ENCODE measurements at regions not wholly inside any gene's neighbourhood (a gene's known extent, or its start where the extent isn't known, plus 50 kb on each side); places are given as distances from the start of the nearest gene placed in this dataset.
A peak's percentile ranks its signal among the peaks of the same experiment; 100 is the strongest.

DNA sequence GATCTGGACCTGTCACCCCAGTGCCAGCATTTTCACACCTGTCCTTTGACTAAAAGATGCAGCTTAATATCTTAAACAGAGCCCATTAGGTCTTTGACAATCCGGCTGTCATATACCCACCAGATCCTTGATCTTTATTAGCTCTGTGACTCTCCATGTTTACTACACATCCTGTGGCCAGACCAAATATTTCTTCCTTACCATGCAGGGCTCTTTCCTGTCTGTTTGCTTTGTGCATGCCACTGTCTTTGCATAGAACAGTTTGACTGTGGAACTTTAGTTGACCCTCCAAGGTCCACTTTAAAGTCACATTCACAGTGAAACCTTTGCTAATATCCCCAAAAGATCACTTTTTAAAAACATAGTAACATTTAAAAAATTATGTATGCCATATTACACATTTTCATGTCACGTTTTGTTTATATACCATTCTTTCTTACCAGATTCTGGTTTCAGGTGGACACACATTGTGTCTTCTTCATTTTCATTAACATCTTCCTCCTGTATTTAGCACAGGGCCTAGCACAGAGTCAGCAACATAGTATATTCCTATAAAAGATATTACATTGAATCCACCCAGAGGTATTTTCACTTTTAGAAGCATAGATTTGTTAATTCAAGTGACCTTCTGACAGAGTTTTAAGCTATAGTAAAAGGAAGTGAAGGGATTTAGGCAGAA, 95.8 kb downstream of the RAP2B start:
- DNase-seq (no peak), ATAC-seq (replicated peaks in 1 of 4) (no peak)
- no peak overlapping the region for H3K4me3 Mint-ChIP-seq
- no peaks in the 10 kb centered on the region for H3K27me3 Mint-ChIP-seq
- no peaks in the 10 kb centered on the region for H3K9me3 Mint-ChIP-seq
- POLR2A ChIA-PET, result interaction anchor here in 1 of 2 donors (0.6 kb wide), 1 partner anchor 188 kb away, joined by 4 read pairs; no protein-coding TSS in a partner anchor
- WGBS (ENCODE audit: insufficient coverage), result 100% methylated on average over 2 of the region's 2 CpGs
- Histone ChIP-seq H3K4me1 (ENCODE audit: control insufficient read depth in 1 of 2, extremely low read depth in 1 of 2, insufficient read depth in 2 of 2, low read length in 2 of 2) (no peaks in the 10 kb centered on the region), H3K27me3 (replicated peaks in 1 of 2; ENCODE audit: control insufficient read depth in 2 of 2, extremely low read depth in 1 of 2, insufficient read depth in 2 of 2, low read length in 1 of 2) (no peaks in the 10 kb centered on the region), H3K9me3 (no peaks in the 10 kb centered on the region), H3K36me3 (ENCODE audit: control insufficient read depth in 2 of 2, extremely low read depth in 1 of 2, insufficient read depth in 1 of 2, low read length in 1 of 2) (no peaks in the 10 kb centered on the region), H3K27ac (ENCODE audit: low read length) (no peak overlapping the region), H3K4me3 (ENCODE audit: control insufficient read depth in 1 of 2, extremely low read depth in 1 of 2, low read length in 1 of 2) (no peak overlapping the region)
- H3K4me1 Mint-ChIP-seq, result peaks cover 24 to 29% (median 29%) of the 10 kb centered on the region in 3 donors
- CTCF ChIA-PET, result interaction anchor here in 1 of 2 donors (0.6 kb wide), 2 partner anchors 16 to 48 kb away, joined by 4 to 8 read pairs; no protein-coding TSS in a partner anchor
- H3K36me3 Mint-ChIP-seq, result no peaks in the 10 kb centered on the region
- H3K27ac Mint-ChIP-seq, result peak overlapping the region in 1 of 2 donors; percentile 19

DNA sequence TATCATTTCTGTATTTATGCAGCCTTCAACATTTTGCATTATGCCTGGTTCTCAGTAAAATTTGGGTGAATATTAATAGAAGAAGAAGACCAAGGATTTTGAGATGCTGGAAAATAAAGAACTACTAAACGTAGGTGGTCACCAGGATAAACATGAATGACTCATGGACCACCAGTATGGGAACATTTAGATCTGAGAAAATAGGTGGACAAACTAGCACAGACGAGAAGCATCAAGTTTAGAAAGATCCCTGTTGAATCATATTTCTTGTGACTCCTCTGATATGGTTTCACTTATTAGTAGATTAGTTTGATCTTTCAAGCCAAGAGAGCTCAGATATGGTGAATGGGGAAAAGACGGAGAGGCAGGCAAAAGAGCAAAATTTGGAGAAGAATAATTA, 97.9 kb downstream of the RAP2B start:
- H3K27ac ChIP-seq (ENCODE audit: low read length), result no peak overlapping the region
- DNase-seq, result no peak
- no peak overlapping the region for H3K4me3 ChIP-seq (ENCODE audit: control insufficient read depth in 1 of 2, extremely low read depth in 1 of 2, low read length in 1 of 2)
- 83% methylated on average over 2 of the region's 3 CpGs for WGBS (ENCODE audit: insufficient coverage)
- POLR2A ChIA-PET, result no interaction called here
- no peak for ATAC-seq (replicated peaks in 1 of 4)
- Mint-ChIP-seq H3K4me1 (peaks cover 24 to 29% (median 28%) of the 10 kb centered on the region in 3 donors), H3K4me3 (no peak overlapping the region), H3K27me3 (no peaks in the 10 kb centered on the region), H3K36me3 (no peaks in the 10 kb centered on the region), H3K27ac (no peak overlapping the region), H3K9me3 (peaks cover 0 to 2% (median 0%) of the 10 kb centered on the region in 3 donors)
- no peaks in the 10 kb centered on the region for H3K36me3 ChIP-seq (ENCODE audit: control insufficient read depth in 2 of 2, extremely low read depth in 1 of 2, insufficient read depth in 1 of 2, low read length in 1 of 2)
- CTCF ChIA-PET, result interaction anchor here in 1 of 2 donors (0.6 kb wide), 1 partner anchor 141 kb away, joined by 4 read pairs; no protein-coding TSS in a partner anchor
- no peaks in the 10 kb centered on the region for H3K9me3 ChIP-seq
- no peaks in the 10 kb centered on the region for H3K4me1 ChIP-seq (ENCODE audit: control insufficient read depth in 1 of 2, extremely low read depth in 1 of 2, insufficient read depth in 2 of 2, low read length in 2 of 2)
- no peaks in the 10 kb centered on the region for H3K27me3 ChIP-seq (replicated peaks in 1 of 2; ENCODE audit: control insufficient read depth in 2 of 2, extremely low read depth in 1 of 2, insufficient read depth in 2 of 2, low read length in 1 of 2)

DNA sequence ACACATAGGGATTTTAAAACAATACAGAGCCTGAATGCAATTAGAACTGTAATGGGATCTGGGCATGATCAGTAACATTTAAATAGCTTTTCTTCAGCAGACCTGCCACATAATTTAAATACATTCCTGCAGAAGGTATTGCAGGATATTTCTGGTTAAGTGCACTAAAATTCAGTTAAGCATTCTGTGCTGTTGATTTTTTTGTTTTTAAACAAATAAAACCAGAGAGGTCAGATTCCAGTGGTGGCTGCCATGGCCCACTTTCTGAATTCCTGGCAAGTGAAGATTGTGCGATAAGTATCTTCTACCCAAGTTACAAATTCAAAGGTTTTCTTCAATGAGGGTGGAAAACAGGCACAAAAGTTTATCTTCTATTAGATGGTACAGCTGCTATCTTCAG, 98.7 kb downstream of the RAP2B start:
- Histone ChIP-seq H3K4me1 (ENCODE audit: control insufficient read depth in 1 of 2, extremely low read depth in 1 of 2, insufficient read depth in 2 of 2, low read length in 2 of 2) (no peaks in the 10 kb centered on the region), H3K9me3 (no peaks in the 10 kb centered on the region), H3K4me3 (ENCODE audit: control insufficient read depth in 1 of 2, extremely low read depth in 1 of 2, low read length in 1 of 2) (no peak overlapping the region), H3K36me3 (ENCODE audit: control insufficient read depth in 2 of 2, extremely low read depth in 1 of 2, insufficient read depth in 1 of 2, low read length in 1 of 2) (no peaks in the 10 kb centered on the region), H3K27ac (ENCODE audit: low read length) (no peak overlapping the region), H3K27me3 (replicated peaks in 1 of 2; ENCODE audit: control insufficient read depth in 2 of 2, extremely low read depth in 1 of 2, insufficient read depth in 2 of 2, low read length in 1 of 2) (no peaks in the 10 kb centered on the region)
- no CpG with 5 or more reads among the region's 1 CpG for WGBS (ENCODE audit: insufficient coverage)
- no peaks in the 10 kb centered on the region for H3K36me3 Mint-ChIP-seq
- POLR2A ChIA-PET, result no interaction called here
- H3K27me3 Mint-ChIP-seq, result no peaks in the 10 kb centered on the region
- no peak overlapping the region for H3K27ac Mint-ChIP-seq
- H3K4me1 Mint-ChIP-seq, result peaks cover 24 to 29% (median 28%) of the 10 kb centered on the region in 3 donors
- H3K9me3 Mint-ChIP-seq, result peaks cover 0 to 2% (median 0%) of the 10 kb centered on the region in 3 donors
- DNase-seq (no peak), ATAC-seq (replicated peaks in 1 of 4) (no peak)
- H3K4me3 Mint-ChIP-seq, result no peak overlapping the region
- CTCF ChIA-PET, result interaction anchor here in 1 of 2 donors (0.6 kb wide), 1 partner anchor 140 kb away, joined by 4 read pairs; no protein-coding TSS in a partner anchor

DNA sequence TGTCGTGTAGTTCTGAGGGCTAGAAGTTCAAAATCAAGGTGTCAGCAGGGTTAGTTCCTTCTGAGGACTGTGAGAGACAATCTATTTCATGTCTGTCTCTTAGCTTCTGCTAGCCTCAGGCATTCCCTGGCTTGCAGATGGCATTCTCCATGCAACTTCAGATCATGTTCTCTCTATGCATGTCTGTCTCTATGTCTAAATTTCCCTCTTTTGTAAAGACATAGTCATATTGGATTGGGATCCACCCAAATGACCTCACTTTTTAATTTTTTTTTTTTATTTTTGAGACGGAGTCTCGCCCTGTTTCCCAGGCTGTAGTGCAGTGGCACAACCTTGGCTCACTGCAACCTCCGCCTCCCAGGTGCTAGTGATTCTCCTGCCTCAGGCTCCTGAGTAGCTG, 104.6 kb downstream of the RAP2B start:
- H3K27ac ChIP-seq (ENCODE audit: low read length), result no peak overlapping the region
- WGBS (ENCODE audit: insufficient coverage), result 87% methylated on average over 3 of the region's 4 CpGs
- no peak for ATAC-seq (replicated peaks in 1 of 4)
- CTCF ChIA-PET, result no interaction called here
- no peaks in the 10 kb centered on the region for H3K9me3 ChIP-seq
- H3K27me3 Mint-ChIP-seq, result no peaks in the 10 kb centered on the region
- no peak overlapping the region for H3K27ac Mint-ChIP-seq
- no peaks in the 10 kb centered on the region for H3K36me3 ChIP-seq (ENCODE audit: control insufficient read depth in 2 of 2, extremely low read depth in 1 of 2, insufficient read depth in 1 of 2, low read length in 1 of 2)
- H3K4me1 ChIP-seq (ENCODE audit: control insufficient read depth in 1 of 2, extremely low read depth in 1 of 2, insufficient read depth in 2 of 2, low read length in 2 of 2), result no peaks in the 10 kb centered on the region
- H3K4me1 Mint-ChIP-seq, result peaks cover 6 to 14% (median 12%) of the 10 kb centered on the region in 3 donors
- no peaks in the 10 kb centered on the region for H3K27me3 ChIP-seq (replicated peaks in 1 of 2; ENCODE audit: control insufficient read depth in 2 of 2, extremely low read depth in 1 of 2, insufficient read depth in 2 of 2, low read length in 1 of 2)
- no peak for DNase-seq
- POLR2A ChIA-PET, result no interaction called here
- H3K36me3 Mint-ChIP-seq, result no peaks in the 10 kb centered on the region
- H3K4me3 Mint-ChIP-seq, result no peak overlapping the region
- H3K4me3 ChIP-seq (ENCODE audit: control insufficient read depth in 1 of 2, extremely low read depth in 1 of 2, low read length in 1 of 2), result no peak overlapping the region
- H3K9me3 Mint-ChIP-seq, result peaks cover 0 to 3% (median 3%) of the 10 kb centered on the region in 3 donors

DNA sequence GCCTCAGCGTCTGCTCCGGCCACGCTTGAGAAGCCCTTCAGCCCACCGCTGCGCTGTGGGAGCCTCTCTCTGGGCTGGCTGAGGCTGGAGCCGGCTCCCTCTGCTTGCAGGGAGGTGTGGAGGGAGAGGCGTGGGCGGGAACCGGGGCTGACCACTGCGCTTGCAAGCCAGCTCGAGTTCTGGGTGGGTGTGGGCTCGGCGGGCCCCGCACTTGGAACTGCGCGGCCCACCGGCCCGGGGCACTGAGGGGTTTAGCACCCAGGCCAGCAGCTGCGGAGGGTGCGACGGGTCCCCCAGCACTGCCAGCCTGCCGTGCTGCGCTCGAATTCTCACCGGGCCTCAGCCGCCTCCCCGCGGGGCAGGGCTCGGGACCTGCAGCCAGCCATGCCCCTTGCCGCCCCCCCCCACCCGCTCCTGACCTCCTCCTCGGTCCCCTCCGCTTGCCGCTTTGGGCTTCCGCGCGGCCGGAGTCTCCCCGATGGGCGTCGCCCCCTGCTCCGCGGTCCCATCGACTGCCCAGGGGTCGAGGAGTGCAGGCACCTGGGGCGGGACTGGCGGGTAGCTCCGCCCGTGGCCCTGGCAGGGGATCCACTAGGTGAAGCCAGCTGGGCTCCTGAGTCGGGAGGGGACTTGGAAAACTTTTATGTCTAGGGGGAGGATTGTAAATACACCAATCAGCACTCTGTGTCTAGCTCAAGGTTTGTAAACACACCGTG, 106.7 kb downstream of the RAP2B start:
- WGBS (ENCODE audit: insufficient coverage), result 96% methylated on average over 38 of the region's 51 CpGs
- H3K36me3 ChIP-seq (ENCODE audit: control insufficient read depth in 2 of 2, extremely low read depth in 1 of 2, insufficient read depth in 1 of 2, low read length in 1 of 2), result no peaks in the 10 kb centered on the region
- peaks cover 0 to 3% (median 3%) of the 10 kb centered on the region in 3 donors for H3K9me3 Mint-ChIP-seq
- no peaks in the 10 kb centered on the region for H3K36me3 Mint-ChIP-seq
- ChIA-PET POLR2A (no interaction called here), CTCF (no interaction called here)
- H3K27me3 Mint-ChIP-seq, result no peaks in the 10 kb centered on the region
- ATAC-seq (replicated peaks in 1 of 4) (no peak), DNase-seq (no peak)
- H3K4me1 Mint-ChIP-seq, result peaks cover 18 to 29% (median 25%) of the 10 kb centered on the region in 3 donors
- no peaks in the 10 kb centered on the region for H3K9me3 ChIP-seq
- peaks cover 0 to 9% of the 10 kb centered on the region in 2 experiments for H3K4me1 ChIP-seq (ENCODE audit: control insufficient read depth in 1 of 2, extremely low read depth in 1 of 2, insufficient read depth in 2 of 2, low read length in 2 of 2)
- H3K4me3 ChIP-seq (ENCODE audit: control insufficient read depth in 1 of 2, extremely low read depth in 1 of 2, low read length in 1 of 2), result no peak overlapping the region
- no peaks in the 10 kb centered on the region for H3K27me3 ChIP-seq (replicated peaks in 1 of 2; ENCODE audit: control insufficient read depth in 2 of 2, extremely low read depth in 1 of 2, insufficient read depth in 2 of 2, low read length in 1 of 2)
- no peak overlapping the region for H3K27ac Mint-ChIP-seq
- no peak overlapping the region for H3K27ac ChIP-seq (ENCODE audit: low read length)
- no peak overlapping the region for H3K4me3 Mint-ChIP-seq

DNA sequence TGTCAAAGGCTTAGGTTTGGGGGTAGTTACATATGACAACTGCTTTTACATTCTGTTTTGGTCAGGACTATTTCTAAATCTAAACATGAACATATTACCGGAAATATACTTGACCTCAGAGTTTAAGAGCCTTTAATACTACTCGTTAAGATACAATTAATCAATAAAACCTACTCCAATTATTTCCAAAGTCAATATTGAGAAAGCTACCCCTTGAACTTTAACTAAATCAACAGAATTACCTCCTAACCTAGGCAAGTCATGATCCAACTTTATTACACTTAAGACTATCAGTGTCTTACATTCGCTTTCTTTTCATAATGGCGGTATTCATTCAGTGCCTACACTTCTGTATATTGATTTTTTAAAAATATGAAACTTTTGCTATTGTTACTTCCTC, 107.7 kb downstream of the RAP2B start:
- WGBS (ENCODE audit: insufficient coverage), result 100% methylated on average over 1 of the region's 4 CpGs
- Histone ChIP-seq H3K27ac (ENCODE audit: low read length) (no peak overlapping the region), H3K36me3 (ENCODE audit: control insufficient read depth in 2 of 2, extremely low read depth in 1 of 2, insufficient read depth in 1 of 2, low read length in 1 of 2) (no peaks in the 10 kb centered on the region), H3K4me1 (ENCODE audit: control insufficient read depth in 1 of 2, extremely low read depth in 1 of 2, insufficient read depth in 2 of 2, low read length in 2 of 2) (peaks cover 0 to 9% of the 10 kb centered on the region in 2 experiments), H3K27me3 (replicated peaks in 1 of 2; ENCODE audit: control insufficient read depth in 2 of 2, extremely low read depth in 1 of 2, insufficient read depth in 2 of 2, low read length in 1 of 2) (no peaks in the 10 kb centered on the region), H3K9me3 (no peaks in the 10 kb centered on the region), H3K4me3 (ENCODE audit: control insufficient read depth in 1 of 2, extremely low read depth in 1 of 2, low read length in 1 of 2) (no peak overlapping the region)
- Mint-ChIP-seq H3K36me3 (no peaks in the 10 kb centered on the region), H3K9me3 (peaks cover 0 to 3% (median 2%) of the 10 kb centered on the region in 3 donors), H3K4me3 (no peak overlapping the region), H3K27ac (no peak overlapping the region), H3K27me3 (no peaks in the 10 kb centered on the region), H3K4me1 (peaks cover 18 to 29% (median 25%) of the 10 kb centered on the region in 3 donors)
- no peak for DNase-seq
- ChIA-PET CTCF (no interaction called here), POLR2A (no interaction called here)
- ATAC-seq (replicated peaks in 1 of 4), result no peak

Measured in T-cell (primary cell).